ENCODE measurements at regions not wholly inside any gene's neighbourhood (a gene's known extent, or its start where the extent isn't known, plus 50 kb on each side); places are given as distances from the start of the nearest gene placed in this dataset.
"Not testable (repeated sequence)": the region's sequence is repeated elsewhere in the genome, so short reads cannot be mapped to it uniquely, and the experiment has no call there.

GRCh38 chr14:98901511-98902205 lies 370.3 kb downstream of the BCL11B start:
- Histone ChIP-seq H3K27ac (no peak overlapping the region), H3K4me3 (no peak overlapping the region)

GRCh38 chr14:98903371-98903770 lies 368.6 kb downstream of the BCL11B start:
- Histone ChIP-seq H3K27ac (peak overlapping the region in 9 of 21 experiments; percentile 12 to 67 (median 25)), H3K4me3 (no peak overlapping the region)

- peak overlapping the region in 7 of 21 experiments; percentile 15 to 73 (median 44) for H3K27ac ChIP-seq
- H3K4me3 ChIP-seq: no peak overlapping the region
Observed at GRCh38 chr14:98904677-98905076, 367.3 kb downstream of the BCL11B start.

GRCh38 chr14:98906123-98906995 lies 365.6 kb downstream of the BCL11B start:
- Histone ChIP-seq H3K27ac (peak overlapping the region in 16 of 21 experiments; percentile 1 to 73 (median 51)), H3K4me3 (no peak overlapping the region)

- H3K27ac ChIP-seq: peak overlapping the region in 14 of 21 experiments; percentile 1 to 73 (median 45)
- H3K4me3 ChIP-seq: no peak overlapping the region
Observed at GRCh38 chr14:98907271-98907670, 364.7 kb downstream of the BCL11B start.

GRCh38 chr14:98908050-98908449 lies 363.9 kb downstream of the BCL11B start:
- Histone ChIP-seq H3K4me3 (no peak overlapping the region), H3K27ac (peak overlapping the region in 6 of 21 experiments; percentile 14 to 73 (median 56))

GRCh38 chr14:98909251-98909944 lies 362.6 kb downstream of the BCL11B start:
- H3K27ac ChIP-seq: peak overlapping the region in 3 of 21 experiments; percentile 13 to 56 (median 29)

GRCh38 chr14:98910061-98910460 lies 361.9 kb downstream of the BCL11B start:
- Histone ChIP-seq H3K27ac (peak overlapping the region in 1 of 21 experiments; percentile 29), H3K4me3 (no peak overlapping the region)

More at GRCh38 chr14:98909251-98909944, 362.6 kb downstream of the BCL11B start:
- no peak overlapping the region for H3K4me3 ChIP-seq

- peak overlapping the region in 2 of 21 experiments; percentile 20 to 32 for H3K27ac ChIP-seq
- no peak overlapping the region for H3K4me3 ChIP-seq
Observed at GRCh38 chr14:98912655-98913054, 359.3 kb downstream of the BCL11B start.

- no peak overlapping the region for H3K4me3 ChIP-seq
- H3K27ac ChIP-seq: no peak overlapping the region
Observed at GRCh38 chr14:98913967-98914650, 357.9 kb downstream of the BCL11B start.

- Histone ChIP-seq H3K27ac (peak overlapping the region in 1 of 21 experiments; percentile 2), H3K4me3 (no peak overlapping the region)
Observed at GRCh38 chr14:98914942-98915341, 357.1 kb downstream of the BCL11B start.

GRCh38 chr14:98915625-98916024 lies 356.4 kb downstream of the BCL11B start:
- Histone ChIP-seq H3K4me3 (no peak overlapping the region), H3K27ac (no peak overlapping the region)

- Histone ChIP-seq H3K27ac (no peak overlapping the region), H3K4me3 (no peak overlapping the region)
Observed at GRCh38 chr14:98916036-98916435, 356.0 kb downstream of the BCL11B start.

GRCh38 chr14:98916476-98916875 lies 355.5 kb downstream of the BCL11B start:
- Histone ChIP-seq H3K27ac (no peak overlapping the region), H3K4me3 (no peak overlapping the region)

- Histone ChIP-seq H3K27ac (no peak overlapping the region), H3K4me3 (no peak overlapping the region)
Observed at GRCh38 chr14:98919434-98919833, 352.6 kb downstream of the BCL11B start.

- H3K4me3 ChIP-seq, H3K27ac ChIP-seq: not testable (repeated sequence)
Observed at GRCh38 chr14:98921306-98921705, 350.7 kb downstream of the BCL11B start.

GRCh38 chr14:98923596-98923995 lies 348.4 kb downstream of the BCL11B start:
- H3K27ac ChIP-seq: no peak overlapping the region

GRCh38 chr14:98924046-98924445 lies 348.0 kb downstream of the BCL11B start:
- Histone ChIP-seq H3K27ac (no peak overlapping the region), H3K4me3 (no peak overlapping the region)

More at GRCh38 chr14:98923596-98923995, 348.4 kb downstream of the BCL11B start:
- no peak overlapping the region for H3K4me3 ChIP-seq

- Histone ChIP-seq H3K4me3 (no peak overlapping the region), H3K27ac (peak overlapping the region in 9 of 21 experiments; percentile 32 to 77 (median 43))
Observed at GRCh38 chr14:98925354-98926040, 346.5 kb downstream of the BCL11B start.

All from skin epidermis (tissue), 12 donors.